ENCODE measurements at regions not wholly inside any gene's neighbourhood (a gene's known extent, or its start where the extent isn't known, plus 50 kb on each side); places are given as distances from the start of the nearest gene placed in this dataset.

- intact Hi-C loops (cut with DNase I, micrococcal nuclease), result no loop called here
- no peak for ATAC-seq
- DNase-seq, result no peak
These were observed 617.9 kb upstream of the POT1 start for GRCh38 chr7:125547505-125547904.

GRCh38 chr7:125530553-125530952 lies 600.9 kb upstream of the POT1 start:
- intact Hi-C loops (cut with DNase I, micrococcal nuclease), result no loop called here
- ATAC-seq, result no peak

GRCh38 chr7:125529249-125529648 lies 599.6 kb upstream of the POT1 start:
- ATAC-seq (no peak), DNase-seq (no peak)
- intact Hi-C loops (cut with DNase I, micrococcal nuclease), result no loop called here

More at GRCh38 chr7:125530553-125530952, 600.9 kb upstream of the POT1 start:
- no peak for DNase-seq

GRCh38 chr7:125526958-125527357 lies 597.3 kb upstream of the POT1 start:
- no peak for ATAC-seq
- no peak for DNase-seq
- intact Hi-C loops (cut with DNase I, micrococcal nuclease), result no loop called here

- ATAC-seq, result no peak
- intact Hi-C loops (cut with DNase I, micrococcal nuclease), result no loop called here
- DNase-seq, result no peak
These were observed 596.5 kb upstream of the POT1 start for GRCh38 chr7:125526092-125526491.

GRCh38 chr7:125516194-125516593 lies 586.6 kb upstream of the POT1 start:
- DNase-seq (no peak), ATAC-seq (no peak)
- intact Hi-C loops (cut with DNase I, micrococcal nuclease), result no loop called here

GRCh38 chr7:125512373-125512772 lies 582.7 kb upstream of the POT1 start:
- ATAC-seq, result no peak
- intact Hi-C loops (cut with DNase I, micrococcal nuclease), result no loop called here

GRCh38 chr7:125511310-125511709 lies 581.7 kb upstream of the POT1 start:
- no peak for ATAC-seq
- intact Hi-C loops (cut with DNase I, micrococcal nuclease), result no loop called here
- no peak for DNase-seq

More at GRCh38 chr7:125512373-125512772, 582.7 kb upstream of the POT1 start:
- no peak for DNase-seq

GRCh38 chr7:125506331-125506730 lies 576.7 kb upstream of the POT1 start:
- intact Hi-C loops (cut with DNase I, micrococcal nuclease), result no loop called here
- ATAC-seq (no peak), DNase-seq (no peak)

- ATAC-seq (no peak), DNase-seq (no peak)
- intact Hi-C loops (cut with DNase I, micrococcal nuclease), result no loop called here
These were observed 575.2 kb upstream of the POT1 start for GRCh38 chr7:125504848-125505247.

GRCh38 chr7:125495997-125496396 lies 566.4 kb upstream of the POT1 start:
- intact Hi-C loops (cut with DNase I, micrococcal nuclease), result no loop called here
- no peak for DNase-seq
- no peak for ATAC-seq

GRCh38 chr7:125492521-125492920 lies 562.9 kb upstream of the POT1 start:
- ATAC-seq (no peak), DNase-seq (no peak)
- intact Hi-C loops (cut with DNase I, micrococcal nuclease), result no loop called here

GRCh38 chr7:125491137-125491536 lies 561.5 kb upstream of the POT1 start:
- ATAC-seq, result no peak

GRCh38 chr7:125490167-125490566 lies 560.5 kb upstream of the POT1 start:
- no peak for ATAC-seq
- DNase-seq, result no peak
- intact Hi-C loops (cut with DNase I, micrococcal nuclease), result no loop called here

More at GRCh38 chr7:125491137-125491536, 561.5 kb upstream of the POT1 start:
- intact Hi-C loops (cut with DNase I, micrococcal nuclease), result no loop called here
- DNase-seq, result no peak

- intact Hi-C loops (cut with DNase I, micrococcal nuclease), result no loop called here
- ATAC-seq (no peak), DNase-seq (no peak)
These were observed 555.6 kb upstream of the POT1 start for GRCh38 chr7:125485223-125485622.

GRCh38 chr7:125484755-125485154 lies 555.1 kb upstream of the POT1 start:
- ATAC-seq (no peak), DNase-seq (no peak)
- intact Hi-C loops (cut with DNase I, micrococcal nuclease), result no loop called here

- ATAC-seq (no peak), DNase-seq (no peak)
- intact Hi-C loops (cut with DNase I, micrococcal nuclease), result no loop called here
These were observed 551.7 kb upstream of the POT1 start for GRCh38 chr7:125481323-125481722.

GRCh38 chr7:125480762-125481161 lies 551.1 kb upstream of the POT1 start:
- intact Hi-C loops (cut with DNase I, micrococcal nuclease), result no loop called here
- ATAC-seq (no peak), DNase-seq (no peak)

GRCh38 chr7:125468855-125469174 lies 539.2 kb upstream of the POT1 start:
- no peak for DNase-seq
- ATAC-seq, result no peak
- intact Hi-C loops (cut with DNase I, micrococcal nuclease), result no loop called here

- no peak for DNase-seq
- intact Hi-C loops (cut with DNase I, micrococcal nuclease), result no loop called here
These were observed 538.6 kb upstream of the POT1 start for GRCh38 chr7:125467996-125468854.

GRCh38 chr7:125465527-125465926 lies 535.9 kb upstream of the POT1 start:
- ATAC-seq, result no peak
- no peak for DNase-seq
- intact Hi-C loops (cut with DNase I, micrococcal nuclease), result no loop called here

More at GRCh38 chr7:125467996-125468854, 538.6 kb upstream of the POT1 start:
- ATAC-seq, result no peak
